HEK293 (cell line): ENCODE measurements at regions not wholly inside any gene's neighbourhood (a gene's known extent, or its start where the extent isn't known, plus 50 kb on each side); places are given as distances from the start of the nearest gene placed in this dataset.

ENCODE experiments used
- CTCF ChIP-seq: fragments of 450-650 bp; formaldehyde crosslinking; IDR thresholded peaks from 2 replicates; pipeline ENCODE4 v1.5.1; 2016; ENCODE audit warnings: missing biosample characterization, missing genetic modification characterization
- KLF16 ChIP-seq: fragments of 450-650 bp; formaldehyde crosslinking; IDR thresholded peaks from 2 replicates; pipeline ENCODE4 v1.5.1; 2017; ENCODE audit warnings: missing biosample characterization, missing genetic modification characterization
- YY1 ChIP-seq: fragments of 450-650 bp; formaldehyde crosslinking; IDR thresholded peaks from 2 replicates; pipeline ENCODE4 v1.5.1; 2018; ENCODE audit warnings: missing biosample characterization, missing genetic modification characterization
- ZBTB7A ChIP-seq: fragments of 450-650 bp; formaldehyde crosslinking; IDR thresholded peaks from 2 replicates; pipeline ENCODE4 v1.5.1; 2016; ENCODE audit warnings: low read depth, missing biosample characterization, missing genetic modification characterization
- ZNF423 ChIP-seq: fragments of 450-650 bp; formaldehyde crosslinking; IDR thresholded peaks from 2 replicates; pipeline ENCODE4 v1.5.1; 2016; ENCODE audit warnings: missing biosample characterization, missing genetic modification characterization
- ZSCAN4 ChIP-seq: fragments of 450-650 bp; formaldehyde crosslinking; IDR thresholded peaks from 2 replicates; pipeline ENCODE4 v1.5.1; 2017; ENCODE audit warnings: missing biosample characterization, missing genetic modification characterization

GRCh38 chr3:13123013-13123654, 49.9 kb upstream of the IQSEC1 start:
- TF ChIP-seq CTCF (tag by site-specific recombination) (no peak), YY1 (tag by site-specific recombination) (no peak), ZNF423 (tag by site-specific recombination) (no peak), KLF16 (tag by site-specific recombination) (no peak), ZSCAN4 (tag by site-specific recombination) (no peak), ZBTB7A (tag by site-specific recombination) (no peak)
